Stomach smooth muscle (tissue), 2 donors: ENCODE measurements at regions not wholly inside any gene's neighbourhood (a gene's known extent, or its start where the extent isn't known, plus 50 kb on each side); places are given as distances from the start of the nearest gene placed in this dataset.

ENCODE experiments used
- H3K27ac ChIP-seq: one replicate; pipeline ENCODE4 v1.7.0; 2013; ENCODE audit warnings: mild to moderate bottlenecking, low read length, inconsistent platforms
- H3K27me3 ChIP-seq, 2 donors: one replicate each; pipeline ENCODE4 v1.7.0; 2013; ENCODE audit warnings: low read length in 2 of 2; ENCODE audit not compliant: insufficient read depth in 2 of 2, control insufficient read depth in 1 of 2
- H3K36me3 ChIP-seq, 2 donors: one replicate each; pipeline ENCODE4 v1.7.0; 2013; ENCODE audit warnings: low read length in 2 of 2; ENCODE audit not compliant: control insufficient read depth in 2 of 2, insufficient read depth in 2 of 2
- H3K4me1 ChIP-seq: one replicate; pipeline ENCODE4 v1.7.0; 2013; ENCODE audit warnings: low read length; ENCODE audit not compliant: control insufficient read depth, insufficient read depth
- H3K4me3 ChIP-seq, 2 donors: one replicate each; pipeline ENCODE4 v1.7.0; 2013; ENCODE audit warnings: low read length in 2 of 2
- H3K9ac ChIP-seq, 2 donors: one replicate each; pipeline ENCODE4 v1.7.0; 2013; ENCODE audit warnings: low read length in 2 of 2, mild to moderate bottlenecking in 1 of 2
- H3K9me3 ChIP-seq, 2 donors: one replicate each; pipeline ENCODE4 v1.7.0; 2013; ENCODE audit warnings: low read length in 2 of 2; ENCODE audit not compliant: control insufficient read depth in 2 of 2
- donor health status: healthy.
- donor health status: Pancreatic carcinoma.

- Histone ChIP-seq H3K4me1 (peaks cover 14% of the 10 kb centered on the region), H3K27me3 (no peaks in the 10 kb centered on the region), H3K36me3 (no peaks in the 10 kb centered on the region), H3K9ac (no peak overlapping the region), H3K4me3 (no peak overlapping the region), H3K9me3 (no peaks in the 10 kb centered on the region), H3K27ac (no peak overlapping the region)
Measured at GRCh38 chr4:17380347-17380746, 131.5 kb downstream of the QDPR start.

GRCh38 chr4:17376205-17376604 is 135.7 kb downstream of the QDPR start:
- Histone ChIP-seq H3K4me3 (no peak overlapping the region), H3K9me3 (no peaks in the 10 kb centered on the region), H3K27ac (no peak overlapping the region), H3K27me3 (no peaks in the 10 kb centered on the region), H3K4me1 (peaks cover 14% of the 10 kb centered on the region), H3K9ac (no peak overlapping the region), H3K36me3 (no peaks in the 10 kb centered on the region)

- H3K36me3 ChIP-seq: no peaks in the 10 kb centered on the region
- H3K9me3 ChIP-seq: no peaks in the 10 kb centered on the region
- H3K27me3 ChIP-seq: no peaks in the 10 kb centered on the region
- H3K27ac ChIP-seq: no peak overlapping the region
- H3K9ac ChIP-seq: no peak overlapping the region
- H3K4me1 ChIP-seq: peaks cover 14% of the 10 kb centered on the region
- no peak overlapping the region for H3K4me3 ChIP-seq
Measured at GRCh38 chr4:17373666-17374065, 138.2 kb downstream of the QDPR start.

GRCh38 chr4:17370818-17371217 is 141.1 kb downstream of the QDPR start:
- Histone ChIP-seq H3K4me1 (peaks cover 2% of the 10 kb centered on the region), H3K9me3 (no peaks in the 10 kb centered on the region), H3K9ac (no peak overlapping the region), H3K4me3 (no peak overlapping the region), H3K36me3 (no peaks in the 10 kb centered on the region), H3K27ac (no peak overlapping the region), H3K27me3 (no peaks in the 10 kb centered on the region)

GRCh38 chr4:17368408-17368807 is 143.5 kb downstream of the QDPR start:
- no peaks in the 10 kb centered on the region for H3K36me3 ChIP-seq
- H3K9me3 ChIP-seq: no peaks in the 10 kb centered on the region
- no peaks in the 10 kb centered on the region for H3K4me1 ChIP-seq
- H3K27ac ChIP-seq: no peak overlapping the region
- H3K4me3 ChIP-seq: no peak overlapping the region
- no peak overlapping the region for H3K9ac ChIP-seq
- no peaks in the 10 kb centered on the region for H3K27me3 ChIP-seq

GRCh38 chr4:17367201-17367600 is 144.7 kb downstream of the QDPR start:
- Histone ChIP-seq H3K27me3 (no peaks in the 10 kb centered on the region), H3K4me3 (no peak overlapping the region), H3K27ac (no peak overlapping the region), H3K9me3 (no peaks in the 10 kb centered on the region), H3K4me1 (no peaks in the 10 kb centered on the region), H3K36me3 (no peaks in the 10 kb centered on the region), H3K9ac (no peak overlapping the region)

- Histone ChIP-seq H3K36me3 (no peaks in the 10 kb centered on the region), H3K27me3 (no peaks in the 10 kb centered on the region), H3K27ac (no peak overlapping the region), H3K9me3 (no peaks in the 10 kb centered on the region), H3K4me1 (no peaks in the 10 kb centered on the region), H3K4me3 (no peak overlapping the region), H3K9ac (no peak overlapping the region)
Measured at GRCh38 chr4:17366496-17366895, 145.4 kb downstream of the QDPR start.

GRCh38 chr4:17362430-17362829 is 149.5 kb downstream of the QDPR start:
- H3K27ac ChIP-seq: no peak overlapping the region
- no peaks in the 10 kb centered on the region for H3K36me3 ChIP-seq
- H3K4me3 ChIP-seq: no peak overlapping the region
- no peaks in the 10 kb centered on the region for H3K9me3 ChIP-seq
- H3K9ac ChIP-seq: no peak overlapping the region
- H3K4me1 ChIP-seq: no peaks in the 10 kb centered on the region
- no peaks in the 10 kb centered on the region for H3K27me3 ChIP-seq

- no peak overlapping the region for H3K27ac ChIP-seq
- no peaks in the 10 kb centered on the region for H3K27me3 ChIP-seq
- H3K9me3 ChIP-seq: peaks cover 4% of the 10 kb centered on the region in 2 donors
- H3K4me1 ChIP-seq: no peaks in the 10 kb centered on the region
- H3K36me3 ChIP-seq: no peaks in the 10 kb centered on the region
- H3K9ac ChIP-seq: no peak overlapping the region
- H3K4me3 ChIP-seq: no peak overlapping the region
Measured at GRCh38 chr4:17358241-17358640, 153.6 kb downstream of the QDPR start.

GRCh38 chr4:17356926-17357325 is 155.0 kb downstream of the QDPR start:
- Histone ChIP-seq H3K27me3 (no peaks in the 10 kb centered on the region), H3K9ac (no peak overlapping the region), H3K9me3 (peaks cover 4% of the 10 kb centered on the region in 2 donors), H3K27ac (no peak overlapping the region), H3K4me1 (no peaks in the 10 kb centered on the region), H3K36me3 (no peaks in the 10 kb centered on the region), H3K4me3 (no peak overlapping the region)

- Histone ChIP-seq H3K27ac (no peak overlapping the region), H3K27me3 (no peaks in the 10 kb centered on the region), H3K9me3 (peaks cover 4% of the 10 kb centered on the region in 2 donors), H3K9ac (no peak overlapping the region), H3K4me3 (no peak overlapping the region), H3K36me3 (no peaks in the 10 kb centered on the region), H3K4me1 (no peaks in the 10 kb centered on the region)
Measured at GRCh38 chr4:17352357-17352756, 159.5 kb downstream of the QDPR start.
